Caco-2 (cell line): ENCODE measurements at regions not wholly inside any gene's neighbourhood (a gene's known extent, or its start where the extent isn't known, plus 50 kb on each side); places are given as distances from the start of the nearest gene placed in this dataset.

Experiments used
- BruUV-seq: library from RNA; stranded (reverse); fragments of 400-500 nt; replicated peaks from 2 replicates; lab custom pipeline; 2021; lab: Mats Ljungman, UMichigan
- CTCF ChIA-PET: fragments of 300-600 bp; sonication (Branson Sonifier 250); formaldehyde crosslinking; loops from one replicate; lab custom pipeline; 2022; ENCODE audit warnings: antibody characterized with exemption; lab: Charles Lee
- POLR2A ChIA-PET: fragments of 300-600 bp; sonication (Branson Sonifier 250); formaldehyde crosslinking; loops from one replicate; lab custom pipeline; 2022; ENCODE audit warnings: antibody characterized with exemption; lab: Charles Lee
- DNase-seq, 2 experiments: peaks; one replicate each; pipeline versions ENCODE4 v3.0.0 to v3.0.0-alpha.2; 2020 to 2022
- H3K27me3 ChIP-seq: replicated peaks from 2 replicates; pipeline ENCODE4 v1.6.0; 2011; ENCODE audit warnings: low read length; ENCODE audit not compliant: control insufficient read depth, insufficient read depth
- H3K36me3 ChIP-seq: 2 replicates; pipeline ENCODE4 v1.5.1; 2011; ENCODE audit warnings: low read length; ENCODE audit not compliant: control insufficient read depth, insufficient read depth
- H3K4me1 ChIP-seq: fragments of 250-450 bp; sonication (Bioruptor Pico); 2 replicates; pipeline ENCODE4 v1.5.1; 2020; ENCODE audit warnings: mild to moderate bottlenecking
- H3K4me3 ChIP-seq: 2 replicates; pipeline ENCODE4 v1.5.1; 2011; ENCODE audit warnings: low read depth, mild to moderate bottlenecking, control low read depth, low read length
- H3K9me3 ChIP-seq: fragments of 250-450 bp; sonication (Bioruptor Pico); 2 replicates; pipeline ENCODE4 v1.5.1; 2020; ENCODE audit warnings: mild to moderate bottlenecking, moderate library complexity
- H3K27ac Mint-ChIP-seq: one replicate; pipeline ENCODE4 v1.8.0; 2022; ENCODE audit warnings: mixed read lengths; ENCODE audit not compliant: unreplicated experiment
- H3K27me3 Mint-ChIP-seq: one replicate; pipeline ENCODE4 v1.8.0; 2022; ENCODE audit warnings: mixed read lengths; ENCODE audit not compliant: insufficient read depth, unreplicated experiment
- H3K36me3 Mint-ChIP-seq: one replicate; pipeline ENCODE4 v1.8.0; 2022; ENCODE audit warnings: mild to moderate bottlenecking, mixed read lengths; ENCODE audit not compliant: insufficient read depth, unreplicated experiment
- H3K4me1 Mint-ChIP-seq: one replicate; pipeline ENCODE4 v1.8.0; 2022; ENCODE audit warnings: low read depth, mixed read lengths; ENCODE audit not compliant: unreplicated experiment
- H3K4me3 Mint-ChIP-seq: one replicate; pipeline ENCODE4 v1.8.0; 2022; ENCODE audit warnings: mild to moderate bottlenecking, moderate library complexity, mixed read lengths; ENCODE audit not compliant: unreplicated experiment
- H3K9me3 Mint-ChIP-seq: one replicate; pipeline ENCODE4 v1.8.0; 2022; ENCODE audit warnings: mixed read lengths; ENCODE audit not compliant: unreplicated experiment
- intact Hi-C: fragments of 100-400 bp; cut with micrococcal nuclease; formaldehyde crosslinking; loops from one replicate; pipeline ENCODE4 v1.10.0; 2022; ENCODE audit not compliant: unreplicated experiment
- TF ChIP-seq, protein P1 (sequence below), 2 experiments: fragments of 200-600 bp in 1 of 2; IDR thresholded peaks; 1 replicate in 1 of 2; 2 replicates in 1 of 2; pipeline versions ENCODE4 v1.5.1 to v1.8.0; 2011 to 2022; ENCODE audit warnings: antibody characterized with exemption in 1 of 2, control low read depth in 1 of 2, inconsistent platforms in 1 of 2, low read depth in 1 of 2, low read length in 1 of 2, mild to moderate bottlenecking in 1 of 2, moderate library complexity in 1 of 2; ENCODE audit not compliant: insufficient read depth in 1 of 2, severe bottlenecking in 1 of 2, unreplicated experiment in 1 of 2

DNA sequence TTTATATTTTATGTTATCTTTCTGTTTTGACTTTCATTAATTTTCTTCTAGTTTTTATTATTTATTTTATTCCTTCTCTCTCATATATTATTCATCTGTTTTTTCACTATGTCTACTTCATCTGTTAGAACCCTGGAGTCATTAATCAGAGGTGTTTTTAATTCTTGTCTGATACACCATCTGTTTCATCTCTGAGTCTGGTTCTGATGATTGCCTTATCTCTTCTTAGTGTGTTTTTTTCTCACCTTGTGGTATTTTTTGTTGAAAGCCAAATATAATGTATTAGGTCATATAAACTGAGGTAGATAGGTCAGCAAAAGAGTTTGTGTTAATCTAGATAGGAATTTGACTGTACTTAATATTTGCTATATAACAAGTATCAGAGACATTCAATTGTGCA, 1005.7 kb upstream of the NCAM2 start:
- H3K9me3 ChIP-seq: no peaks in the 10 kb centered on the region
- TF ChIP-seq, protein P1, sequence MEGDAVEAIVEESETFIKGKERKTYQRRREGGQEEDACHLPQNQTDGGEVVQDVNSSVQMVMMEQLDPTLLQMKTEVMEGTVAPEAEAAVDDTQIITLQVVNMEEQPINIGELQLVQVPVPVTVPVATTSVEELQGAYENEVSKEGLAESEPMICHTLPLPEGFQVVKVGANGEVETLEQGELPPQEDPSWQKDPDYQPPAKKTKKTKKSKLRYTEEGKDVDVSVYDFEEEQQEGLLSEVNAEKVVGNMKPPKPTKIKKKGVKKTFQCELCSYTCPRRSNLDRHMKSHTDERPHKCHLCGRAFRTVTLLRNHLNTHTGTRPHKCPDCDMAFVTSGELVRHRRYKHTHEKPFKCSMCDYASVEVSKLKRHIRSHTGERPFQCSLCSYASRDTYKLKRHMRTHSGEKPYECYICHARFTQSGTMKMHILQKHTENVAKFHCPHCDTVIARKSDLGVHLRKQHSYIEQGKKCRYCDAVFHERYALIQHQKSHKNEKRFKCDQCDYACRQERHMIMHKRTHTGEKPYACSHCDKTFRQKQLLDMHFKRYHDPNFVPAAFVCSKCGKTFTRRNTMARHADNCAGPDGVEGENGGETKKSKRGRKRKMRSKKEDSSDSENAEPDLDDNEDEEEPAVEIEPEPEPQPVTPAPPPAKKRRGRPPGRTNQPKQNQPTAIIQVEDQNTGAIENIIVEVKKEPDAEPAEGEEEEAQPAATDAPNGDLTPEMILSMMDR (IDR thresholded peaks at IDR 0.05; ENCODE audit: insufficient read depth in 1 of 2, low read depth in 1 of 2, low read length in 1 of 2, severe bottlenecking in 1 of 2, unreplicated experiment in 1 of 2): no peak
- H3K27me3 ChIP-seq: no peaks in the 10 kb centered on the region
- Mint-ChIP-seq H3K27me3 (no peaks in the 10 kb centered on the region), H3K4me1 (no peaks in the 10 kb centered on the region), H3K4me3 (no peak overlapping the region), H3K9me3 (no peaks in the 10 kb centered on the region), H3K36me3 (no peaks in the 10 kb centered on the region), H3K27ac (no peak overlapping the region)
- H3K36me3 ChIP-seq: no peaks in the 10 kb centered on the region
- no peak overlapping the region for H3K4me3 ChIP-seq
- intact Hi-C loops: no loop called here
- no peak for DNase-seq
- POLR2A ChIA-PET: no interaction called here
- H3K4me1 ChIP-seq: peaks cover 4% of the 10 kb centered on the region; the same call in 1 of the 2 replicates
- BruUV-seq: no TSS peak
- CTCF ChIA-PET: no interaction called here

GRCh38 chr21:19993268-19993667, 1004.9 kb upstream of the NCAM2 start:
- no peak for DNase-seq
- CTCF ChIA-PET: no interaction called here
- no peaks in the 10 kb centered on the region for H3K36me3 ChIP-seq
- Mint-ChIP-seq H3K27ac (no peak overlapping the region), H3K9me3 (no peaks in the 10 kb centered on the region), H3K4me1 (no peaks in the 10 kb centered on the region), H3K4me3 (no peak overlapping the region), H3K27me3 (no peaks in the 10 kb centered on the region), H3K36me3 (no peaks in the 10 kb centered on the region)
- TF ChIP-seq, protein P1 (IDR thresholded peaks at IDR 0.05; ENCODE audit: insufficient read depth in 1 of 2, low read depth in 1 of 2, low read length in 1 of 2, severe bottlenecking in 1 of 2, unreplicated experiment in 1 of 2): no peak
- intact Hi-C loops: no loop called here
- H3K9me3 ChIP-seq: no peaks in the 10 kb centered on the region
- no TSS peak for BruUV-seq
- H3K27me3 ChIP-seq: no peaks in the 10 kb centered on the region
- peaks cover 4% of the 10 kb centered on the region; the same call in 1 of the 2 replicates for H3K4me1 ChIP-seq
- no peak overlapping the region for H3K4me3 ChIP-seq
- POLR2A ChIA-PET: no interaction called here

- no peak overlapping the region for H3K27ac Mint-ChIP-seq
- no peaks in the 10 kb centered on the region for H3K9me3 Mint-ChIP-seq
- Histone ChIP-seq H3K9me3 (0 out of 2 replicates have a peak, but pooled peaks cover 3% of the 10 kb centered on the region), H3K4me1 (peaks cover 14% of the 10 kb centered on the region), H3K27me3 (no peaks in the 10 kb centered on the region), H3K4me3 (no peak overlapping the region), H3K36me3 (no peaks in the 10 kb centered on the region)
- intact Hi-C loops: no loop called here
- no peak for DNase-seq
- POLR2A ChIA-PET: no interaction called here
- CTCF ChIA-PET: no interaction called here
- no peak overlapping the region for H3K4me3 Mint-ChIP-seq
- no peaks in the 10 kb centered on the region for H3K27me3 Mint-ChIP-seq
- no peaks in the 10 kb centered on the region for H3K36me3 Mint-ChIP-seq
- no TSS peak for BruUV-seq
- H3K4me1 Mint-ChIP-seq: peaks cover 9% of the 10 kb centered on the region
- TF ChIP-seq, protein P1 (IDR thresholded peaks at IDR 0.05; ENCODE audit: insufficient read depth in 1 of 2, low read depth in 1 of 2, low read length in 1 of 2, severe bottlenecking in 1 of 2, unreplicated experiment in 1 of 2): no peak
Observed at GRCh38 chr21:19995253-19995652, 1003.0 kb upstream of the NCAM2 start.
